ENCODE measurements at regions not wholly inside any gene's neighbourhood (a gene's known extent, or its start where the extent isn't known, plus 50 kb on each side); places are given as distances from the start of the nearest gene placed in this dataset.

- H3K27me3 ChIP-seq (replicated peaks; ENCODE audit: control insufficient read depth, insufficient read depth, low read length), result no peaks in the 10 kb centered on the region; the same call in none of the 2 replicates
These were observed 162.3 kb downstream of the FGF18 start for GRCh38 chr5:171581781-171582180.

GRCh38 chr5:171582849-171583248 lies 163.4 kb downstream of the FGF18 start:
- TF ChIP-seq, protein P1, sequence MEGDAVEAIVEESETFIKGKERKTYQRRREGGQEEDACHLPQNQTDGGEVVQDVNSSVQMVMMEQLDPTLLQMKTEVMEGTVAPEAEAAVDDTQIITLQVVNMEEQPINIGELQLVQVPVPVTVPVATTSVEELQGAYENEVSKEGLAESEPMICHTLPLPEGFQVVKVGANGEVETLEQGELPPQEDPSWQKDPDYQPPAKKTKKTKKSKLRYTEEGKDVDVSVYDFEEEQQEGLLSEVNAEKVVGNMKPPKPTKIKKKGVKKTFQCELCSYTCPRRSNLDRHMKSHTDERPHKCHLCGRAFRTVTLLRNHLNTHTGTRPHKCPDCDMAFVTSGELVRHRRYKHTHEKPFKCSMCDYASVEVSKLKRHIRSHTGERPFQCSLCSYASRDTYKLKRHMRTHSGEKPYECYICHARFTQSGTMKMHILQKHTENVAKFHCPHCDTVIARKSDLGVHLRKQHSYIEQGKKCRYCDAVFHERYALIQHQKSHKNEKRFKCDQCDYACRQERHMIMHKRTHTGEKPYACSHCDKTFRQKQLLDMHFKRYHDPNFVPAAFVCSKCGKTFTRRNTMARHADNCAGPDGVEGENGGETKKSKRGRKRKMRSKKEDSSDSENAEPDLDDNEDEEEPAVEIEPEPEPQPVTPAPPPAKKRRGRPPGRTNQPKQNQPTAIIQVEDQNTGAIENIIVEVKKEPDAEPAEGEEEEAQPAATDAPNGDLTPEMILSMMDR (IDR thresholded peaks at IDR 0.05; ENCODE audit: insufficient read depth, low read length, poor library complexity, severe bottlenecking), result no peak
- Histone ChIP-seq H3K4me3 (replicated peaks; ENCODE audit: low read depth, low read length) (no peak overlapping the region), H3K36me3 (ENCODE audit: control insufficient read depth, insufficient read depth, low read length) (no peaks in the 10 kb centered on the region), H3K27me3 (replicated peaks; ENCODE audit: control insufficient read depth, insufficient read depth, low read length) (no peaks in the 10 kb centered on the region; the same call in none of the 2 replicates)
- no peak for DNase-seq (ENCODE audit: extremely low read depth, insufficient read length)

More at GRCh38 chr5:171581781-171582180, 162.3 kb downstream of the FGF18 start:
- DNase-seq (ENCODE audit: extremely low read depth, insufficient read length), result no peak
- no peak overlapping the region for H3K4me3 ChIP-seq (replicated peaks; ENCODE audit: low read depth, low read length)
- no peaks in the 10 kb centered on the region for H3K36me3 ChIP-seq (ENCODE audit: control insufficient read depth, insufficient read depth, low read length)
- TF ChIP-seq, protein P1 (IDR thresholded peaks at IDR 0.05; ENCODE audit: insufficient read depth, low read length, poor library complexity, severe bottlenecking), result no peak

DNA sequence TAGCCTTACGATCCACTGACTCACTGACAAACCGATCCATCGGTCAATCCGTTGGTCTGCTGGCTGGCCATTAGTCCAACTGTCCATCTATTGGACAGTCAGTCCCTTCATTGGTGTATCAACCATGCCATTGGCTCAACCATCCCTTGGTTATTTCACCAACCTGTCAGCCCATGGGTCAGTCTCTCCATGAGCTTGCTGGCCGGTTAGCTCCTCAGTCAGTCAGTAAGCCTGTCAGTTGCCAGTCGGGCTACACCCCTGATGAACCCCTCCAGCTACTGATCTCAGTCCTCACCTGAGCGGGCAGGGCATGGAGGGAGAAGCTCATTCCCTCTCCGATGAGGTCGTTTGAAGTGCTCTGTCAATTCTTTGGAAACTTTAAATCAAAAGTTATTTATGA lies 166.5 kb downstream of the FGF18 start:
- Histone ChIP-seq H3K4me3 (replicated peaks; ENCODE audit: low read depth, low read length) (no peak overlapping the region), H3K27me3 (replicated peaks; ENCODE audit: control insufficient read depth, insufficient read depth, low read length) (no peaks in the 10 kb centered on the region; the same call in 1 of the 2 replicates), H3K36me3 (ENCODE audit: control insufficient read depth, insufficient read depth, low read length) (no peaks in the 10 kb centered on the region)
- no peak for DNase-seq (ENCODE audit: extremely low read depth, insufficient read length)
- TF ChIP-seq, protein P1 (IDR thresholded peaks at IDR 0.05; ENCODE audit: insufficient read depth, low read length, poor library complexity, severe bottlenecking), result no peak

- no peaks in the 10 kb centered on the region; the same call in 1 of the 2 replicates for H3K27me3 ChIP-seq (replicated peaks; ENCODE audit: control insufficient read depth, insufficient read depth, low read length)
- H3K36me3 ChIP-seq (ENCODE audit: control insufficient read depth, insufficient read depth, low read length), result no peaks in the 10 kb centered on the region
- no peak overlapping the region for H3K4me3 ChIP-seq (replicated peaks; ENCODE audit: low read depth, low read length)
- DNase-seq (ENCODE audit: extremely low read depth, insufficient read length), result no peak
- TF ChIP-seq, protein P1 (IDR thresholded peaks at IDR 0.05; ENCODE audit: insufficient read depth, low read length, poor library complexity, severe bottlenecking), result no peak
These were observed 167.0 kb downstream of the FGF18 start for GRCh38 chr5:171586436-171586835.

GRCh38 chr5:171588046-171588445 lies 168.6 kb downstream of the FGF18 start:
- TF ChIP-seq, protein P1 (IDR thresholded peaks at IDR 0.05; ENCODE audit: insufficient read depth, low read length, poor library complexity, severe bottlenecking), result no peak
- H3K4me3 ChIP-seq (replicated peaks; ENCODE audit: low read depth, low read length), result no peak overlapping the region
- DNase-seq (ENCODE audit: extremely low read depth, insufficient read length), result no peak
- H3K36me3 ChIP-seq (ENCODE audit: control insufficient read depth, insufficient read depth, low read length), result no peaks in the 10 kb centered on the region
- no peaks in the 10 kb centered on the region; the same call in 1 of the 2 replicates for H3K27me3 ChIP-seq (replicated peaks; ENCODE audit: control insufficient read depth, insufficient read depth, low read length)

DNA sequence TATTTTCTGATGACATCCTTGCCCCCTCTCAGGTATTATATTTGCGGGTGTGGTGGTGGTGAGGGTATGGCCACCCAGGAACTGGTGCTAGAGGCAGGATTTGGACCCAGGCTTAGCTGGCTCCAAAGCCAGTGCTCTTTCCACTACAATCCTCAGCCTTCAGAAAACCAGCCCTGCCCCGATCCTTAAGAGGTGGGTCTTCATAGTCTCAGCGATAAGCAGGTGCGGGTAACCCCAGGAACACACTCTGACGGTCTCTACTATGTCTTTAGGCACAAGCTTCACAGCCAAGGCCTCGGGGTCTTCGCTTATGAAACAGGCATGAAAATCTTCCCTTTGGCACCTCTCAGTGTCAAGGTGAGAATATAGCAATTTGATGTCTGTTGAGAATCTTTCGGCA lies 169.3 kb downstream of the FGF18 start:
- H3K36me3 ChIP-seq (ENCODE audit: control insufficient read depth, insufficient read depth, low read length), result no peaks in the 10 kb centered on the region
- TF ChIP-seq, protein P1 (IDR thresholded peaks at IDR 0.05; ENCODE audit: insufficient read depth, low read length, poor library complexity, severe bottlenecking), result no peak
- DNase-seq (ENCODE audit: extremely low read depth, insufficient read length), result no peak
- H3K4me3 ChIP-seq (replicated peaks; ENCODE audit: low read depth, low read length), result no peak overlapping the region
- H3K27me3 ChIP-seq (replicated peaks; ENCODE audit: control insufficient read depth, insufficient read depth, low read length), result no peaks in the 10 kb centered on the region

Data from GM06990 (cell line).